ENCODE measurements at regions not wholly inside any gene's neighbourhood (a gene's known extent, or its start where the extent isn't known, plus 50 kb on each side); places are given as distances from the start of the nearest gene placed in this dataset.

- H3K4me3 ChIP-seq (ENCODE audit: low read depth, poor library complexity, severe bottlenecking) = no peak overlapping the region
- intact Hi-C loops (cut with DNase I; ENCODE audit: low total_unique reads) = no loop called here
- TF ChIP-seq POLR2A (IDR thresholded peaks at IDR 0.05) (no peak), CTCF (IDR thresholded peaks at IDR 0.05) (no peak)
- 89 to 91% methylated on average over 6 of the region's 6 CpGs for WGBS, 2 donors
- no peak for DNase-seq (ENCODE audit: low spot score in 2 of 2)
These were observed 342.6 kb upstream of the NRG3 start for GRCh38 chr10:81532403-81532802.

- TF ChIP-seq CTCF (IDR thresholded peaks at IDR 0.05) = no peak
- no peak for TF ChIP-seq POLR2A (IDR thresholded peaks at IDR 0.05)
- no peak overlapping the region for H3K4me3 ChIP-seq (ENCODE audit: low read depth, poor library complexity, severe bottlenecking)
- WGBS, 2 donors = 48 to 60% methylated on average over 2 of the region's 2 CpGs
- DNase-seq (ENCODE audit: low spot score in 2 of 2) = no peak
- intact Hi-C loops (cut with DNase I; ENCODE audit: low total_unique reads) = no loop called here
These were observed 340.0 kb upstream of the NRG3 start for GRCh38 chr10:81534991-81535390.

GRCh38 chr10:81541517-81541916 lies 333.5 kb upstream of the NRG3 start:
- intact Hi-C loops (cut with DNase I; ENCODE audit: low total_unique reads) = no loop called here
- H3K4me3 ChIP-seq (ENCODE audit: low read depth, poor library complexity, severe bottlenecking) = no peak overlapping the region
- TF ChIP-seq POLR2A (IDR thresholded peaks at IDR 0.05) (no peak), CTCF (IDR thresholded peaks at IDR 0.05) (no peak)
- no peak for DNase-seq (ENCODE audit: low spot score in 2 of 2)

- WGBS, 2 donors = 79 to 85% methylated on average over 5 of the region's 5 CpGs
- TF ChIP-seq POLR2A (IDR thresholded peaks at IDR 0.05) = no peak
- TF ChIP-seq CTCF (IDR thresholded peaks at IDR 0.05) = no peak
- intact Hi-C loops (cut with DNase I; ENCODE audit: low total_unique reads) = no loop called here
These were observed 328.8 kb upstream of the NRG3 start for GRCh38 chr10:81546243-81546642.

GRCh38 chr10:81548160-81548559 lies 326.8 kb upstream of the NRG3 start:
- intact Hi-C loops (cut with DNase I; ENCODE audit: low total_unique reads) = no loop called here
- TF ChIP-seq CTCF (IDR thresholded peaks at IDR 0.05) (no peak), POLR2A (IDR thresholded peaks at IDR 0.05) (no peak)
- no peak for DNase-seq (ENCODE audit: low spot score in 2 of 2)
- WGBS, 2 donors = 78 to 100% methylated on average over 3 of the region's 3 CpGs
- no peak overlapping the region for H3K4me3 ChIP-seq (ENCODE audit: low read depth, poor library complexity, severe bottlenecking)

More at GRCh38 chr10:81546243-81546642, 328.8 kb upstream of the NRG3 start:
- no peak for DNase-seq (ENCODE audit: low spot score in 2 of 2)
- no peak overlapping the region for H3K4me3 ChIP-seq (ENCODE audit: low read depth, poor library complexity, severe bottlenecking)

GRCh38 chr10:81564143-81564542 lies 310.9 kb upstream of the NRG3 start:
- H3K4me3 ChIP-seq (ENCODE audit: low read depth, poor library complexity, severe bottlenecking) = no peak overlapping the region
- TF ChIP-seq CTCF (IDR thresholded peaks at IDR 0.05) (no peak), POLR2A (IDR thresholded peaks at IDR 0.05) (no peak)
- intact Hi-C loops (cut with DNase I; ENCODE audit: low total_unique reads) = no loop called here
- no peak for DNase-seq (ENCODE audit: low spot score in 2 of 2)
- WGBS, 2 donors = 83 to 88% methylated on average over 3 of the region's 3 CpGs

All from lower leg skin (tissue), 4 donors.